ENCODE measurements at regions not wholly inside any gene's neighbourhood (a gene's known extent, or its start where the extent isn't known, plus 50 kb on each side); places are given as distances from the start of the nearest gene placed in this dataset.

DNA sequence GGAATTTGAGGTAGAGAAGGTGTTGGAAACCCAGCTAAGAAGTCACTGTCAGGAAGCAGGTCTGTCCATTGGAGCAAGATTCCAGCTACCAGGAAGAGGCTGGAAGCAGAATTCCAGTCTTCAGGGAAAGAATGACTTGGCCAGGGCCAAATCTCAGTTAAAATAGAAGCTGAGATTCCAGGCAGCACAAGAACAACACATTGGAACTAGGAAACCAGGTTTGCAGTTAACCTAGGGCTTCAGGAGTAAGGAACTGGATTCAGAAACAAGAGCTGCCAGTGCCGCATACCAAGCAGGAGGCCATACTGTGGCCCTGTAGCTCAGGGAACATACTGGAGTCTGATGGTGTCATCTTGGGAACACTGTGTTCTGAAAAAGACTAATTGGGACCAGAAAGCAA lies 73.7 kb upstream of the FUCA2 start:
- peaks cover 12% of the 10 kb centered on the region for H3K4me1 Mint-ChIP-seq
- no peak overlapping the region for H3K27ac Mint-ChIP-seq
- TF ChIP-seq, protein P1, sequence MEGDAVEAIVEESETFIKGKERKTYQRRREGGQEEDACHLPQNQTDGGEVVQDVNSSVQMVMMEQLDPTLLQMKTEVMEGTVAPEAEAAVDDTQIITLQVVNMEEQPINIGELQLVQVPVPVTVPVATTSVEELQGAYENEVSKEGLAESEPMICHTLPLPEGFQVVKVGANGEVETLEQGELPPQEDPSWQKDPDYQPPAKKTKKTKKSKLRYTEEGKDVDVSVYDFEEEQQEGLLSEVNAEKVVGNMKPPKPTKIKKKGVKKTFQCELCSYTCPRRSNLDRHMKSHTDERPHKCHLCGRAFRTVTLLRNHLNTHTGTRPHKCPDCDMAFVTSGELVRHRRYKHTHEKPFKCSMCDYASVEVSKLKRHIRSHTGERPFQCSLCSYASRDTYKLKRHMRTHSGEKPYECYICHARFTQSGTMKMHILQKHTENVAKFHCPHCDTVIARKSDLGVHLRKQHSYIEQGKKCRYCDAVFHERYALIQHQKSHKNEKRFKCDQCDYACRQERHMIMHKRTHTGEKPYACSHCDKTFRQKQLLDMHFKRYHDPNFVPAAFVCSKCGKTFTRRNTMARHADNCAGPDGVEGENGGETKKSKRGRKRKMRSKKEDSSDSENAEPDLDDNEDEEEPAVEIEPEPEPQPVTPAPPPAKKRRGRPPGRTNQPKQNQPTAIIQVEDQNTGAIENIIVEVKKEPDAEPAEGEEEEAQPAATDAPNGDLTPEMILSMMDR (IDR thresholded peaks at IDR 0.05; ENCODE audit: unreplicated experiment in 3 of 3), result no peak
- H3K27me3 Mint-ChIP-seq (ENCODE audit: low read depth), result no peaks in the 10 kb centered on the region
- H3K4me3 Mint-ChIP-seq, result no peak overlapping the region
- H3K36me3 Mint-ChIP-seq (ENCODE audit: low read depth), result no peaks in the 10 kb centered on the region
- H3K9me3 Mint-ChIP-seq, result peaks cover 5% of the 10 kb centered on the region

DNA sequence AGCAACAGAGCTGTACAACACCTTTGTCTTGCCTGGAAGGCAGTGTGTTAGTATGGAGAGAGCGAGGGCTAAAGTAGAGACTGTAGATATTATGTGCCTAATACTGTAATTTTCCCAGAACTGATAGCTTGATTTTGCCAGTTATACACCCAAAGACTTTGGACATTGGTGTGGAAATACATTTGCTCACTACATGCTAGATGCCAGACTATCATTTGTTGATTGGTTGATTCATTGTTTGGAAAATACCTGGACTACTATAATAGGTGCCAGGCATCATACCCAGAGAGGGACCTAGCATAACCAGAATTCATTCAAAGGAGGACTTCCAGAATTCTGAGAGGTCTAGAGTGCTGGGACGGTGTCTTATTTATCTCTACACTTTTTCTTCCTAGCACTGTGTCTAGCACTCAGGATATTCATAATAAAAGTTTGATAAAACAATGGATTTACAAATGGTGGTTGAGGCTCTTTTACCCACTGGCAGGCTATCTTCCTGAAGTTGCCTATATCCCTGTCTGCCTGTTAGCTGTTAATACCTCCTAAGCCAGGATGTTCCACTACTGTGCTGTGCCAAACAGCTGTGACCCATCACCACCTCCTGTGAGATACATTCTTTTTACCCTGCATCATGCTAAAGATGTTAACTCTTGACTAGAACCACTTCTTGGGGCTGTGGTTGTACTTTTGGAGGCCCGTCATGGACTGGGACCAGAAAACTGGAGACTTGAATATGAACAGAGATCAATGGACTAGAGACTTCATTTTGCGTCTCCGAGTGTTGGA lies 72.2 kb upstream of the FUCA2 start:
- Mint-ChIP-seq H3K9me3 (peaks cover 5% of the 10 kb centered on the region), H3K4me3 (no peak overlapping the region), H3K27ac (peak overlapping the region in 2 of 3 experiments; percentile 66 to 70), H3K36me3 (ENCODE audit: low read depth) (no peaks in the 10 kb centered on the region), H3K27me3 (ENCODE audit: low read depth) (no peaks in the 10 kb centered on the region), H3K4me1 (peaks cover 16% of the 10 kb centered on the region)
- TF ChIP-seq, protein P1 (IDR thresholded peaks at IDR 0.05; ENCODE audit: unreplicated experiment in 3 of 3), result no peak

DNA sequence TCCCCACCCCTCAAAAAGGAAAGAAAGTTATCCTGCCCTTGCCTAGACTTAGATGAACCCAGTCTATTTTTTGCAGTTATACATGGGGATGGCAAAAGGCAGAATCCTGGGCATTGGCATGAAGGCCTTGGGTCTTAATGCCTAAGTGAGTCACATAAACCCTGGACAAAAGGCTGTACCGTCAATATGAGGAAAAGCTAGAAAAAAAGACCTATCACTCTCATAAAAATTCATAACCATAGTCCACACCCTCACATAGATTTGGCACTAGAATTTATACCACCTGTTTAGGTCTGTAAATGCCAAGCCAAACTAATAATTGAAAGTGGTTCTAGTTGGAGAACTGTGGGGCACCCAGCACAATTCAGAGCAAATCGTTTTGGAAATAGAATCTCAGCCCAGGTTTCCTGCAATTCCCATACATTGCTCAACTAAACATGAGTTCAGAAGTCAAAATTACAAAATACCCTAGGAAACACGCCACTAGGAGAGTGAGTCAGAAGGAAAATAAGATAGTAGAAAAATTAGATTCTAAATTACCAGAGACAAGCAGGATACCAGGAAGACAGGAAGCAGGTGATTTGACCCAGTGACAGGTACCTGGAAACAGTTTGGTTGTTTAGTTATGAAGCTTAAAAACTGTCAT lies 70.4 kb upstream of the FUCA2 start:
- H3K27ac Mint-ChIP-seq, result no peak overlapping the region

DNA sequence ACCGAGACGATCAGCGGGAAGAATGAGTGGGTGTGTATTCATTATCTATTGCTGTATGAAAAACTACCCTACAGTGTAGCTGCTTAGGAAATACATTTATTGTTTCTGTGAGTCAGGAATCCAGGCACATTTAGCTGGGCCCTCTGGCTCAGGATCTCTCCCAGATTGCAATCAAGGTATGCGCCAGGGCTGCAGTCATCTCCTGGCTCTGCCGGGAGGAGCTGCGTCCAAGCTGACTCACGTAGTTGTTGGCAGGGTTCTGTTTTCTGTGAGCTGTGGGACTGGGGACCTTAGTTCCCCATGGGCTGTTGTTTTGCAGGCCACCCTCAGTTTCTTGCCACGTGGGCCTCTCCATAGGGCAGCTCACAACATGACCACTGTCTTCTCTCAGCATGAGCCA lies 68.2 kb upstream of the FUCA2 start:
- TF ChIP-seq, protein P1 (IDR thresholded peaks at IDR 0.05; ENCODE audit: unreplicated experiment in 3 of 3), result no peak
- no peaks in the 10 kb centered on the region for H3K27me3 Mint-ChIP-seq (ENCODE audit: low read depth)
- H3K9me3 Mint-ChIP-seq, result peaks cover 4% of the 10 kb centered on the region
- H3K36me3 Mint-ChIP-seq (ENCODE audit: low read depth), result no peaks in the 10 kb centered on the region
- no peak overlapping the region for H3K4me3 Mint-ChIP-seq
- H3K27ac Mint-ChIP-seq, result peak overlapping the region in 2 of 3 experiments; percentile 41 to 80
- peaks cover 20% of the 10 kb centered on the region for H3K4me1 Mint-ChIP-seq

More for the DNA sequence above, 70.4 kb upstream of the FUCA2 start:
- Mint-ChIP-seq H3K4me1 (peaks cover 16% of the 10 kb centered on the region), H3K36me3 (ENCODE audit: low read depth) (no peaks in the 10 kb centered on the region), H3K4me3 (no peak overlapping the region), H3K27me3 (ENCODE audit: low read depth) (no peaks in the 10 kb centered on the region), H3K9me3 (peaks cover 5% of the 10 kb centered on the region)
- TF ChIP-seq, protein P1 (IDR thresholded peaks at IDR 0.05; ENCODE audit: unreplicated experiment in 3 of 3), result no peak

DNA sequence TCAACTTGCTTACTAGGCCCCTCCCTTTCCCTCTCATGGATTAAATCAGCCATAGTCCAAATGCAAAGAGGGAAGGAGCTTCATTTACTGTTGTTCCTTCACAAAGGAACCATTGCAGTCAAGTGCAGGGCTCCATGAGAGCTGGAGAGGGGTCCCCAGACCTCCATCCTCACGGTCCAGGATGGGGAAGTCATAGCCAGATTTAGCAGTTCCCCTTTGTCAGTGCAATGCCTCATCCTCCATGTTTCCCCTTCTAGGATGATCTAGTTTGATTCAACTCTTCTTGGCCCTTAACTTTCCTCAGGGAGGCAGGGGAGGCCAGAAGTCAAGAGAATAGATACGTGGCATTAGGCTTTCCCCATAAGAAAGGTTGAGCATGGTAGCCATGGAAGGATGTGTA lies 66.5 kb upstream of the FUCA2 start:
- peaks cover 4% of the 10 kb centered on the region for H3K9me3 Mint-ChIP-seq
- H3K27me3 Mint-ChIP-seq (ENCODE audit: low read depth), result no peaks in the 10 kb centered on the region

More for the DNA sequence above, 66.5 kb upstream of the FUCA2 start:
- TF ChIP-seq, protein P1 (IDR thresholded peaks at IDR 0.05; ENCODE audit: unreplicated experiment in 3 of 3), result no peak
- Mint-ChIP-seq H3K4me3 (no peak overlapping the region), H3K4me1 (peaks cover 14% of the 10 kb centered on the region), H3K27ac (no peak overlapping the region), H3K36me3 (ENCODE audit: low read depth) (no peaks in the 10 kb centered on the region)
